ENCODE measurements at regions not wholly inside any gene's neighbourhood (a gene's known extent, or its start where the extent isn't known, plus 50 kb on each side); places are given as distances from the start of the nearest gene placed in this dataset.
"Not testable (repeated sequence)": the region's sequence is repeated elsewhere in the genome, so short reads cannot be mapped to it uniquely, and the experiment has no call there.

GRCh38 chr10:28186887-28187578, 115.8 kb downstream of the MPP7 start:
- DNase-seq: no peak

DNA sequence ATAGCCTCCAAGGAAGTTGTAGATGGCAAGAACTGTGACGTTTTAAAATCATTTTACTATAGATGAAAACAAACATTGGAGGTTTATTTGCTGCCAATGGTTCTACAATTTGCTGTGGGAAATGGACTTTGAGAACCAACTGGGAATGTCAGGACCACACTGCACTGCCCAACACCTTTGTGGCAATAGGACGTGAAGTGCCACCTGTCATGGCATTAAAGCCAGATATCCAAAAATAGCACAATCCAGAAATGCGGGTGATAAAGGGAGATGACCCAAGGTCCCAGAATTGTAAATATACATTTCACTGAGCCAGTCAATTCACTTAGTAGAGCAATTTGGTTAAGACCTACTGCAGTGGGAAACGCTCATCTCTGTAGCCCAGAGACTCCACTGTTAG, 116.4 kb downstream of the MPP7 start:
- no peak for DNase-seq

DNA sequence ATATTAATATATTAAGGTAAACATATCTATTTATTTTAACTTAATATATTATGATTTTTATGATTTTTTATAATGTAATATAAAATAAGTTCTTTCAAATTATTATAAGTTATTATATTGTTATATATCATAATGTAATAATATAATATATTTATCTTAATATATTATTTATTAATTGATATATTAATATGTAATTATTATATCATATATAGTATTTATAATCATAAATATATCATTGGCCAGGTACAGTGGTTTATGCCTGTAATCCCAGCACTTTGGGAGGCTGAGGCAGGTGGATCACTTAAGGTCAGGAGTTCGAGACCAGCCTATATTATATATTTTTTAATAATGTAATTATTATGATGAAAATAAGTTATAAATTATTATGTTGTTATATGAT, 118.1 kb downstream of the MPP7 start:
- no peak for DNase-seq

DNA sequence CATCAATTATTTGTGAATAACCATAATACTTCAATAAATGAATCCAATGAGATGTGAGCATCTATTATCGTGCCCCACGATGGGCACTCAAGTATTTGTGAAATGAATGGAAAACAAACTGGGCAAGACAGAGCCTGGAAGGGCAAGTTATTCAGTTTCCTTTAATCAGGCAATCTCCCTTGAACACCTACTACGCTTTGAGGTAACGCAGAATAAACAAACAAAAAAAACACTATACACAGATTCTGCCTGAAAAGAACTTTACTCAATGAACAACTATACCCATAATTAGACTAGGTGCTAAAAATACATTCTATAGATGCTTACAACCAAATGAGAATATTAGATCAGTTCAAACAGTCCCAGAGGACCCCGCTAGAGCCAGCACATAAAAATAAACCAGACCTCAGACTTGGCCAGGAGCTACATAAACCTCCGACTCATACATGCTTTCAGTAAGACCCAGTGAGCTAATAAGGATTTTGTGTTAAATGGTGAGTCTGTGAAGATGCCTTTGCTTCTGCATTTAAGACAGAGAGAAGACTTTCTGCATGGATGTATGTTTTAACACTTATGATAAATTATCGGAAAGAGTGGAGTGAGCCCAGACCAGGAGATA, 121.3 kb downstream of the MPP7 start:
- no peak for DNase-seq

GRCh38 chr10:28180654-28181053, 122.2 kb downstream of the MPP7 start:
- no peak for DNase-seq

GRCh38 chr10:28179743-28180099, 123.1 kb downstream of the MPP7 start:
- no peak for DNase-seq

DNA sequence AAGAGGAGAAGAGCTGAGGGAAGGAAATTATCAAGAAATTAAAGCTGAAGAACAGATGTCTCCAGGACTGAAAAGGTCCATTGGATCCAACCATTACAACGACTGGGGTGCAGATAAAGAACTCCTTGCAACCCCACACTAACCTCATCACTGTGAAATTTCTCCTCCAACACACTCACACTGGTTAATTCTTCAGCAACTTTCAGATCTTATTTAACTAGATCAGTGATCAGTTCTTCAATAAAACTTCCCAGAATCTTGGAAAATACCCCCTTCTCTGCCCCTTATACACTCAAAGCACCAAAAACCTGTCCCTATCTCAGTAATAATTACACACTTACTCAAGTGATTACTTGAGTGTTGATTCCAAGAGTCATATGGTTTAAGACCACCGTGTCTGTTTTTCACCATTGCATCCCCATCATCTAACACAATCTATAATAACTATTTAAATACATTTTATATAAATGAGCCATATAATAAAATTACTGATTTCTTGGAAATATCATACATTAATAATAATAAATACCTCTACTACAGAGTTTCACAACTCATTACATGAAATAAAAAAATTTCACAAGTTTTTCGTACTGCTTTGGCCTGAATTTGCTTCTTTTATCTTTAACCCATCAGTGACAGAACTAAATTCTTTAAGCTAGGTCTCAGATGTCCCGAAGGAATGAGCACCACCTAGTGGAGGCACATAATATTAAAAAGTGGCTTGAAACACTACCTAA, 123.7 kb downstream of the MPP7 start:
- DNase-seq: no peak

- no peak for DNase-seq
Observed at GRCh38 chr10:28177944-28178637, 124.8 kb downstream of the MPP7 start.

DNA sequence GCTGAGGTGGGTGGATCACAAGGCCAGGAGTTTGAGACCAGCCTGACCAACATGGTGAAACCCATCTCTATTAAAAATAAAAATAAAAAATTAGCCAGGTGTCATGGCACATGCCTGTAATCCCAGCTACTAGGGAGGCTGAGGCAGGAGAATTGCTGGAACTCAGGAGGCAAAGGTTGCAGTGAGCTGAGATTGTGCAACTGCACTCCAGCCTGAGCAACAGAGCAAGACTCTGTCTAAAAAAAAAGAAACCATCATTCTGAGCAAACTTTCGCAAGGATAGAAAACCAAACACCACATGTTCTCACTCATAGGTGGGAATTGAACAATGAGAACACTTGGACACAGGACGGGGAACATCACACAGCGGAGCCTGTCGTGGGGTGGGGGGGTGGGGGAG, 126.4 kb downstream of the MPP7 start:
- not testable (repeated sequence) for DNase-seq

- no peak for DNase-seq
Observed at GRCh38 chr10:28172223-28172610, 130.6 kb downstream of the MPP7 start.

GRCh38 chr10:28171468-28172222, 131.2 kb downstream of the MPP7 start:
- peak; percentile 39 for DNase-seq

DNA sequence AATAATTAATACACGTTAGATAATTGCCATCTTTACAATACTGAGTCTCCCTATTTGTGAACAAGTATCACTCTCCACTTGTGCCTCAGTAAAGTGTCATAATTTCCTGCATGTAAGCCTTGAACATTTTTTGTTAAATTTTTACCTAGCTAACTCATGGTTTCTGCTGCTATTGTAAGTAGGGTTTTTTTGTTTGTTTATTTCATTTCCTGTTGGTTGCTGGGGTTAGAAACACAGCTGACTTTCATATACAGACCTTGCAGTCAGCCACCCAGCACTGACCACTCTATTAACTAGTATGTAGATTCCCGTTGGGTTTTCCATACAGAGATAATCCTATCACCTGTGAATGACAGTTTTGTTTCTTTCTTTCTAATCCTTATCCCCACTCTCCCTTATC, 133.3 kb downstream of the MPP7 start:
- no peak for DNase-seq

GRCh38 chr10:28160866-28161405, 141.9 kb downstream of the MPP7 start:
- DNase-seq: no peak

GRCh38 chr10:28157379-28157778, 145.5 kb downstream of the MPP7 start:
- DNase-seq: no peak

DNA sequence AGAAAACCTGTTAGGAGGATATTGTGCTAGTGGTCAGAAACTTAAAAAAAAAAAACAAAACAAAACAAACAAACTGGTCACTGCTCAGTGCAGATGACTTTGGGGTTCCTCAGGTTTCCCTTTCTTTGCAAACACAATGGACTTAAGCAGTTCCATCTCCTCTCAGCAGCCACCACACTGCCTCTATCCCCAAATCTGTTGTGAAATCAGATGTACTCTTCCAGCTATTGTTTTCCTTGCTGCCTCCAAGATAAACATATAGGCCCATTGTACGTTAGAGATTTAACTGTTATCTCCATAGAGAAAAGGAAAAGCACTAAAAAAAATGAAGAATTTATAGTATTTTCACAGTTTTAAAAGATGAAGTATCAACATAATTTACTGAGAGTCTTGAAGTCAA, 147.1 kb downstream of the MPP7 start:
- DNase-seq: no peak

DNA sequence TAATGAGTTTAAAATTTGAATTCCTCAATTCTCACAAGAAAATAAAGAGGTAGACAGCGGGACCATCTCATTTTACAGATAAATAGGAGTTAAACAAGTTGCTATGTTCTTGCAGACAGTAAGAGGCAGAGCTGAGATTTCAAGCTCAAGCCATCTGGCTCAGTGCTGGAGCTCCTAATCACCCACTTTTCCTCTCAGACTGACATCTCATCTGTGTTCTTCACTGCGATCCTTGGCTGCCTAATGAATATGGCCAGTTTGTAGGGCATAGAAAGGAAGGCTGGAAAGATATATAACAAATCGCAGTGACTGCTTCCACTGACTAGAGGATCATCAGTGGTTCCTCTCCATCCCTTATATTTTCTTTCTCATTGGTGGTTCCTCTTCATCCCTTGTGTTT, 151.2 kb downstream of the MPP7 start:
- no peak for DNase-seq

- peak; percentile 24 for DNase-seq
Observed at GRCh38 chr10:28149746-28150145, 150.9 kb upstream of the ODAD2 start.

DNA sequence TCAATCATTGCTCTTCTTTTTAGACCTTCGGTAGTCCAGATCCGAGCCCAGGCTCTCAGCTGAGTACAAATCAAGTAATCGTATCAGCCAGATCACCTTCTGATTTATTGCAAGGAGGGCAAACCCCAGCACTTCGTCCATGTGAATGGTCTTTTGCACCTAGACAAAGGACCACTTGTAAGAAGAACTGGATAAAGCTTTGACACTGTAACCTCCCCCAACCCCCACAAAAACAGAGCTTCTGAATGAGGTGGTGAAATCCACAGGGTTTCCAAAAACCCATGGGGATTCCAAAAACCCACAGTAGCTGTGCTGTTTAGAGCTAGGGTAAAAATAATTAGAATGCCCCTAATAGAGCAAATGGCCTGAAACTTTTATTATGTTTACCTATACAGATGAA, 148.8 kb upstream of the ODAD2 start:
- no peak for DNase-seq

DNA sequence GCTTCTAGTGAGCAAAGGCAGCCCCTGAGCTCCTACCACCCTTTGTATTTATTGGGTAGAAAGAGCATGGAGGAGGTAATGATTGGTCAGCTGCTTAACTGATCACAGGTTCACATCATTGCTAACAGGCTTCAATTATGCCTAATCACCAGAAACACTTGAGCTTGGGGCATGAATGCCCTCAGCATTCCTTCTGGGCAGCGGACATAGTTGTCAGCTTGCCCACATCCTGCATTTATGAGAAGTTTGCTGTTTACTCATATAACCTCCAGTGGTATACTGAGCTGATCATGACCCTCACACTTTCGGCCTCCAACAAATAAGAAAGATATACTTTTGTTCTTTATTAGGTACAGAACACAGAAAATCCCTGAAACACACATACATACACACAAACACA, 140.3 kb upstream of the ODAD2 start:
- DNase-seq: no peak

DNA sequence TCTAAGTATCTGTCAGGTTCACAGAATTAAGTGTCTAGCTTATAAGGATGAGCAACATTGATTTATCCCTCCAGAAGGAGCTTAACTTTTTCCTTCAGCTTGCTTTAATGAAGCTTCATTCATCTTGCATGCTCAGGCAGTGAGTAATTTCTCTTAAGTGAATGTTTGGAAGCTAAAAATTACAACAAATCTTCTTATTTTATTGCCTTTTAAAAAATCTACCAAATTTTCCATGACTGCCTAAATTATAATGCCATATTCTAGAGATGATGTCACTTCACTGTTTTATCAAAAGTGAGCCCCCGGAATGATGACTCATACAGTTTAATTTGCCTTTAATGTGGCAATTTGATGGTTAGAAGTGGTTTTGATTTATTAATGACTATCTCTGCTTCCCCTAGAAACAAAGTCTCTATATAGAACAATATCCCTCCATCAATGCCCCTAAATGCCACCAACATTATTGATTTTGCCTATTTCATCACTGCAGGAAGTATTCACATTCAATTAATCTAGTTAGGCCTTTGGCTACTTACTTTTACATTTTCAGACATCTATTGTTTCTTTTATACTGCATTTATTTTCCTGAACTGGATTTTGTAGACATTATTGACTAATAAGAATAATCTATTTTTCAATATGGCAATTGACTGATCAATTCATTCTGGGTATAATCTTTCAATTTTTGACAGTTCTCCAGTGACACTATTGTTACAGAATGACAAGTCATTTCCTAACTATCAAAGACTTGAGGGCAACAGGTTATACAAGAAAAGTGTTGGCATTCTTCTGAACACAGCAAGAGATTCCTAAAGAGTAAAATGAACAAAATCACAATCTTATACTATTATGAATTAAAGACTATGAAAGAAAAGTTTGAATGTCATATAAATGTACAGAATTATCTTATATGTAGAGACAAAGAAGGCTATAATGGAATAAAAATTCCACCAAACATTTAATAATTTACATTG, 139.3 kb upstream of the ODAD2 start:
- DNase-seq: no peak

DNA sequence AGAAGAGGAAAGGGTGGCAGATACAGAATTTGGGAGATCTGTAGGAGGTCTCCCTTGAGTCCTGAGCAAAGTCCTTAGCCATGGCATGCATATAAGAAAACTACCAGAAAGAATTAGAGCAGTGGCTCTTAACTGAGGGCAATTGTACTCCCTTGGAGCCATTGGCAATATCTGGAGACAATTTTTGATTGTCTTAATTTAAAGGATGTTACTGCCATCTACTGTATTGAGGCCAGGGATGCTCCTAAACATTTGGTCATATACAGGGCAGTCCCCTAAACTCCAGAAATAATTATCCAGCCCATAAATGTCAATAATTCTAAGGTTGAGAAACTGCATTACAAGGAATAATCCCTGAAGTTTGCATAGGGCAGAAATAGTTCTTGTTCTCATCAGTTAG, 136.4 kb upstream of the ODAD2 start:
- no peak for DNase-seq

Data from femur (tissue), 1 donor.